ENCODE measurements at regions not wholly inside any gene's neighbourhood (a gene's known extent, or its start where the extent isn't known, plus 50 kb on each side); places are given as distances from the start of the nearest gene placed in this dataset.
"Not testable (repeated sequence)": the region's sequence is repeated elsewhere in the genome, so short reads cannot be mapped to it uniquely, and the experiment has no call there.

GRCh38 chr3:125835562-125835961 lies 133.4 kb upstream of the ROPN1B start:
- H3K36me3 ChIP-seq; H3K9me3 ChIP-seq; intact Hi-C loops (cut with DNase I); ATAC-seq; H3K4me1 ChIP-seq; DNase-seq; H3K27me3 ChIP-seq; H3K27ac ChIP-seq; H3K4me3 ChIP-seq: not testable (repeated sequence)
- 47% methylated on average over 8 of the region's 8 CpGs for WGBS (ENCODE audit: insufficient coverage, low coverage, low lambda C conversion rate, missing lambda C conversion rate)

DNA sequence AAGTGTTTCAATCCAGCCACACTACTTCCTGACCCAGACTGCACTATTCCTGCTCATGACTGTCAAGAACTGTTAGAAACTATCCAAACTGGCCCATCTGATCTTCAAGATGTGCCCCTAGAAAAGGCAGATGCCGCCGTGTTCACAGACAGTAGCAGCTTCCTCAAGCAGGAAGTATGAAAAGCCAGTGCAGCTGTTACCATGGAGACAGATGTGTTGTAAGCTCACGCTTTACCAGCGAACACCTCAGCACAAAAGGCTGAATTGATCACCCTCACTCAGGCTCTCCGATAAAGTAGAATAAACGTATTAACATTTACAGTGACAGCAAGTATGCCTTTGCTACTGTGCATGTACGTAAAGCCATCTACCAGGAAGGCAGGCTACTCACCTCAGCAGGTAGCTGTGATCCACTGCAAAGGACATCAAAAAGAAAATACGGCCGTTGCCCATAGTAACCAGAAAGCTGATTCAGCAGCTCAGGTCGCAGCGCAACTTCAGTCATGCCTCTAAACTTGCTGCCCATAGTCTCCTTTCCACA lies 132.9 kb upstream of the ROPN1B start:
- H3K4me3 ChIP-seq; ATAC-seq; DNase-seq; H3K27ac ChIP-seq; H3K4me1 ChIP-seq; intact Hi-C loops (cut with DNase I); H3K27me3 ChIP-seq; H3K9me3 ChIP-seq; H3K36me3 ChIP-seq: not testable (repeated sequence)
- 21% methylated on average over 11 of the region's 11 CpGs for WGBS (ENCODE audit: insufficient coverage, low coverage, low lambda C conversion rate, missing lambda C conversion rate)

DNA sequence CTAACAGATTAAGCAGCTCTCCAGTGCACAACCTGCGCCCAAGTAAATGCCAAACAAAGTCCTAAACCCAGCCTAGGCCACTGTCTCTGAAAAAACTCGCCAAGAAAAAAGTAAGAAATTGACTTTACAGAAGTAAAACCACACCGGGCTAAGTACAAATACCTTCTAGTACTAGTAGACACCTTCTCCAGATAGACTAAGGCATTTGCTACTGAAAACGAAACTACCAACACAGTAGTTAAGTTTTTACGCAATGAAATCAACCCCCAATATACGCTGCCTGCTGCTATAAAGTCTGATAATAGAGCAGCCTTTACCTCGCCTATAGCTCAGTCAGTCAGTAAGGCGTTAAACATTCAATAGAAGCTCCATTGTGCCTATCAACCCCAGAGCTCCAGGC lies 132.2 kb upstream of the ROPN1B start:
- H3K27me3 ChIP-seq; intact Hi-C loops (cut with DNase I); H3K27ac ChIP-seq; H3K4me1 ChIP-seq; ATAC-seq; H3K9me3 ChIP-seq; H3K4me3 ChIP-seq; H3K36me3 ChIP-seq; DNase-seq: not testable (repeated sequence)
- 77% methylated on average over 7 of the region's 8 CpGs for WGBS (ENCODE audit: insufficient coverage, low coverage, low lambda C conversion rate, missing lambda C conversion rate)

DNA sequence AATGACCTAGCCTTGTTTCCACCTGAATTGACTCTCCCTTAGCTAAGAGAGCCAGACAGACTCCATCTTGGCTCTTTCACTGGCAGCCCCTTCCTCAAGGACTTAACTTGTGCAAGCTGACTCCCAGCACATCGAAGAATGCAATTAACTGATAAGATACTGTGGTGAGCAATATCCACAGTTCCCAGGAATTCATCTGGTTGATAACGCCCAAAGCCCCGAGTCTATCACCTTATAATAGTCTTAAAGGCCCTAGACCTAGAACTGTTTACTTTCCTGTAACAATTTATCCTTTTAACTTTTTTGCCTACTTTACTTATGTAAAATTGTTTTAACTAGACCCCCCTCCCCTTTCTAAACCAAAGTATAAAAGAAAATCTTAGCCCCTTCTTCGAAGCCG lies 130.1 kb upstream of the ROPN1B start:
- H3K36me3 ChIP-seq; ATAC-seq; H3K9me3 ChIP-seq; DNase-seq; H3K27ac ChIP-seq; H3K4me3 ChIP-seq; H3K4me1 ChIP-seq; H3K27me3 ChIP-seq; intact Hi-C loops (cut with DNase I): not testable (repeated sequence)
- 94% methylated on average over 5 of the region's 5 CpGs for WGBS (ENCODE audit: insufficient coverage, low coverage, low lambda C conversion rate, missing lambda C conversion rate)

GRCh38 chr3:125840465-125840864 lies 128.5 kb upstream of the ROPN1B start:
- DNase-seq; H3K4me1 ChIP-seq; H3K4me3 ChIP-seq; H3K27me3 ChIP-seq; H3K36me3 ChIP-seq; intact Hi-C loops (cut with DNase I); H3K9me3 ChIP-seq; H3K27ac ChIP-seq; ATAC-seq: not testable (repeated sequence)
- no CpG with 5 or more reads among the region's 3 CpGs for WGBS (ENCODE audit: insufficient coverage, low coverage, low lambda C conversion rate, missing lambda C conversion rate)

DNA sequence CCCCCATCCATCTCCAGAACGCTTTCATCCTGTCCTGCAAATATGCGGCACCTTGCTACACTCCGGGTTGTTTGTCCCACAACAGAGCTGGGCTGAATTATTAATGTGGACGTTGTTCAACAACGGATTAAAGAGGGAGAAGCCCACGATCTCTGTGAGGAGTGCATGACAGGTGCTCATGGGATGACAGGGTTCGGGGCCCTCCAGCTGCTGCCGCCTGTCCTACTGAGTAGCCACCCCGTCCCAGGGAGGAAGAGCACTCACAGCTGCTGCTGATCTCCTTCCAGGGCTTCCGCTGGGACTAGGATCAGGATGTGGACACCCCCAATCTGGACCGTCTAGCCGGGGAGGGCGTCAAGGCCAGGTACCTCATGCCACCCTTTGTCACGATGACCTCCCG lies 121.0 kb upstream of the ROPN1B start:
- H3K36me3 ChIP-seq; H3K27ac ChIP-seq; ATAC-seq; H3K27me3 ChIP-seq; H3K4me3 ChIP-seq; intact Hi-C loops (cut with DNase I); H3K9me3 ChIP-seq; DNase-seq; H3K4me1 ChIP-seq: not testable (repeated sequence)
- WGBS (ENCODE audit: insufficient coverage, low coverage, low lambda C conversion rate, missing lambda C conversion rate), result 84% methylated on average over 7 of the region's 15 CpGs

DNA sequence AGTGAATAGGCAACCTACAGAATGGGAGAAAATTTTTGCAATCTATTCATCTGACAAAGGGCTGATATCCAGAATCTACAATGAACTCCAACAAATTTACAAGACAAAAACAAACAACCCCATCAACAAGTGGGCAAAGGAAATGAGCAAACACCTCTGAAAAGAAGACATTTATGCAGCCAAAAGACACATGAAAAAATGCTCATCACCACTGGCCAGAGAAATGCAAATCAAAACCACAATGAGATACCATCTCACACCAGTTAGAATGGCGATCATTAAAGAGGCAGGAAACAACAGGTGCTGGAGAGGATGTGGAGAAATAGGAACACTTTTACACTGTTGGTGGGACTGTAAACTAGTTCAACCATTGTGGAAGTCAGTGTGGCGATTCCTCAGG lies 114.0 kb upstream of the ROPN1B start:
- H3K4me1 ChIP-seq; ATAC-seq; H3K36me3 ChIP-seq; intact Hi-C loops (cut with DNase I); H3K27me3 ChIP-seq; DNase-seq; H3K4me3 ChIP-seq; H3K27ac ChIP-seq; H3K9me3 ChIP-seq: not testable (repeated sequence)
- WGBS (ENCODE audit: insufficient coverage, low coverage, low lambda C conversion rate, missing lambda C conversion rate), result 57% methylated on average over 1 of the region's 2 CpGs

- H3K36me3 ChIP-seq; H3K27ac ChIP-seq; ATAC-seq; H3K27me3 ChIP-seq; H3K4me1 ChIP-seq; DNase-seq; intact Hi-C loops (cut with DNase I); H3K9me3 ChIP-seq; H3K4me3 ChIP-seq: not testable (repeated sequence)
- 85% methylated on average over 3 of the region's 3 CpGs for WGBS (ENCODE audit: insufficient coverage, low coverage, low lambda C conversion rate, missing lambda C conversion rate)
Measured at GRCh38 chr3:125860547-125860946, 108.4 kb upstream of the ROPN1B start.

GRCh38 chr3:125862841-125863254 lies 106.1 kb upstream of the ROPN1B start:
- H3K4me1 ChIP-seq; ATAC-seq; H3K36me3 ChIP-seq; H3K27me3 ChIP-seq; intact Hi-C loops (cut with DNase I); H3K9me3 ChIP-seq; H3K4me3 ChIP-seq: not testable (repeated sequence)
- peak overlapping the region in 2 of 3 donors; percentile 52 to 65 for H3K27ac ChIP-seq
- 42% methylated on average over 5 of the region's 5 CpGs for WGBS (ENCODE audit: insufficient coverage, low coverage, low lambda C conversion rate, missing lambda C conversion rate)
- peak; percentile 75 to 87 (median 83) for DNase-seq

DNA sequence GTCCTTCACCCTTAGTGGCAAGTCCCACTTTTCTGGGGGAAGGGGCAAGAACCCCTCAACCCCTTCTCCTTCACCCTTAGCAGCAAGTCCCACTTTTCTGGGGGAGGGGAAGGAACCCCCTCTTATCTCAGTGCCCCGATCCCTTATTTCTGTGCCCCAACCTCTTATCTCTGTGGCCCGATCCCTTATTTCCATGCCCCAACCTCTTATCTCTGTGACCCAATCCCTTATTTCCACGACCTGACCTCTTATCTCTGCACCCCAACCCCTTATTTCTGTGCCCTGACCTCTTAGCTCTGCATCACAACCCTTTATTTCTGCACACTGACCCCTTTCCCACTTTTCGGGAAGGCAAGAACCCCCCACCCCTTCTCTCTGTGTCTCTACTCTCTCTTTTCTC lies 104.4 kb upstream of the ROPN1B start:
- H3K4me1 ChIP-seq; ATAC-seq; H3K27ac ChIP-seq; H3K27me3 ChIP-seq; DNase-seq; intact Hi-C loops (cut with DNase I); H3K36me3 ChIP-seq; H3K9me3 ChIP-seq; H3K4me3 ChIP-seq: not testable (repeated sequence)
- WGBS (ENCODE audit: insufficient coverage, low coverage, low lambda C conversion rate, missing lambda C conversion rate), result 76% methylated on average over 4 of the region's 4 CpGs

GRCh38 chr3:125886006-125886405 lies 83.0 kb upstream of the ROPN1B start:
- ATAC-seq (peak; percentile 56 to 83 (median 72)), DNase-seq (peak; percentile 84 to 88 (median 85))
- H3K27me3 ChIP-seq; H3K27ac ChIP-seq; H3K4me1 ChIP-seq; intact Hi-C loops (cut with DNase I); H3K36me3 ChIP-seq; H3K9me3 ChIP-seq; H3K4me3 ChIP-seq: not testable (repeated sequence)
- WGBS (ENCODE audit: insufficient coverage, low coverage, low lambda C conversion rate, missing lambda C conversion rate), result 31% methylated on average over 12 of the region's 12 CpGs

GRCh38 chr3:125899181-125899580 lies 69.8 kb upstream of the ROPN1B start:
- ATAC-seq; H3K27me3 ChIP-seq; H3K9me3 ChIP-seq; H3K36me3 ChIP-seq; DNase-seq; intact Hi-C loops (cut with DNase I); H3K4me1 ChIP-seq; H3K4me3 ChIP-seq; H3K27ac ChIP-seq: not testable (repeated sequence)
- WGBS (ENCODE audit: insufficient coverage, low coverage, low lambda C conversion rate, missing lambda C conversion rate), result 91% methylated on average over 4 of the region's 6 CpGs

All from right lobe of liver (tissue), 6 donors.